T-helper 2 cell treated with Interferon-gamma antibody and Interleukin-4, amounts not matched to agents 5 μg/mL and 100 μg/mL, for 36 hours (primary cell): ENCODE measurements at regions not wholly inside any gene's neighbourhood (a gene's known extent, or its start where the extent isn't known, plus 50 kb on each side); places are given as distances from the start of the nearest gene placed in this dataset.

Experiments used
- DNase-seq: peaks from one replicate; pipeline ENCODE4 v3.0.0; 2021; ENCODE audit warnings: low spot score
- H3K27ac Mint-ChIP-seq: one replicate; pipeline ENCODE4 v1.8.0; 2021; ENCODE audit warnings: mild to moderate bottlenecking, mixed read lengths
- H3K27me3 Mint-ChIP-seq: one replicate; pipeline ENCODE4 v1.8.0; 2021; ENCODE audit warnings: low read depth, mixed read lengths
- H3K36me3 Mint-ChIP-seq: one replicate; pipeline ENCODE4 v1.8.0; 2021; ENCODE audit warnings: low read depth, mixed read lengths
- H3K4me1 Mint-ChIP-seq: one replicate; pipeline ENCODE4 v1.8.0; 2021; ENCODE audit warnings: low read depth, mixed read lengths
- H3K4me3 Mint-ChIP-seq: one replicate; pipeline ENCODE4 v1.8.0; 2022; ENCODE audit warnings: mild to moderate bottlenecking, moderate library complexity, mixed read lengths
- H3K9me3 Mint-ChIP-seq: one replicate; pipeline ENCODE4 v1.8.0; 2021; ENCODE audit warnings: mixed read lengths

DNA sequence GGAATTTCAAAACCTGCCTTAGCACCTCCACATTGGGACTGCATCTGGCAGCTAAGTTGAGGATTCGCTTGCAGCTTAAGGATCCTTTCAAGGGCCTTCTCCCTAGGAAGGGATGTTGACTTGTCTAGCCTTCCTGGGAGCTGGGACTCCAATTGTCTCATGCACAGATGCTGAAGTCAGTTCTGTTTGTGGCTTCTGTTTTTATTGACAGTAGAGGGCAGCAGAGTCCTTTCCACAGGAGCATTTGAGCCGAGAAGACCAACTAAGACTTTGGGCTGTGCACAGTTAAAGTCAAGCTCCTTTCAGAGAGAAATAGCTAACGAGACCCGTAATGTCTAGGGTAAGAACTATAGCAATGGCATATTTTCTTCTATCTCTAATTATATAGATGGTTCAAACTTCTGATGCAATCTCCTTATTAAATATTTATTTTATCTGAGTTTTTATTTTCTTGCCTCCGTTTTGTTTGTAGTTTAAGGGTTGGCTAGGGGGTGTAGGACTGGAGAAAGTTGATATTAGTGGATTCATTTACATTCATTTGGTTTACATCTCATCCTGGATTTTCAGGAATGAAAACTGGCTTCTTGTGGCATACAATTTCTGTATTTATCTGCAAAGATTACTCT is 59.7 kb upstream of the KBTBD8 start:
- no peaks in the 10 kb centered on the region for H3K9me3 Mint-ChIP-seq
- peak; percentile 6 for DNase-seq
- H3K36me3 Mint-ChIP-seq, result no peaks in the 10 kb centered on the region
- peaks cover 2% of the 10 kb centered on the region for H3K27me3 Mint-ChIP-seq
- H3K4me1 Mint-ChIP-seq, result no peaks in the 10 kb centered on the region
- H3K27ac Mint-ChIP-seq, result no peak overlapping the region
- no peak overlapping the region for H3K4me3 Mint-ChIP-seq

DNA sequence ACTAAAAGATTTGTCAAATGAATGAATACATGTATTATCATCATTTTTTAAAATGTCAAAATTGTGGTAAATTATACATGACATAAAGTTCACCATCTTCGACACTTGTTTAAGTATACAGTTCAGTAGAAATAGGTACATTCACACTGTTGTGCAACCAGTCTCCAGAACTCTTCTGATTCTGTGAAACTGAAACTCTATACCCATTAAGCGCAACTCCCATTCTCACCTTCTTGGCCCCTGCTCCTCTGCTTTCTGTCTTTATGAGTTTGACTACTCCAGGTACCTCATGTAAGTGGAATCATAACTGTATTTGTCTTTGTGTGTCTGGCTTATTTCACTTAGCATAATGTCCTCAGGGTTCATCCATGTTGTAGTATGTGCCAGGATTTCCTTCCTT is 50.1 kb upstream of the KBTBD8 start:
- no peak overlapping the region for H3K27ac Mint-ChIP-seq
- H3K27me3 Mint-ChIP-seq, result no peaks in the 10 kb centered on the region
- H3K4me3 Mint-ChIP-seq, result no peak overlapping the region
- no peaks in the 10 kb centered on the region for H3K9me3 Mint-ChIP-seq
- H3K4me1 Mint-ChIP-seq, result no peaks in the 10 kb centered on the region
- H3K36me3 Mint-ChIP-seq, result no peaks in the 10 kb centered on the region
- DNase-seq, result no peak
